HG03064 (cell line): ENCODE measurements at regions not wholly inside any gene's neighbourhood (a gene's known extent, or its start where the extent isn't known, plus 50 kb on each side); places are given as distances from the start of the nearest gene placed in this dataset.
"Not testable (repeated sequence)": the region's sequence is repeated elsewhere in the genome, so short reads cannot be mapped to it uniquely, and the experiment has no call there.

Experiments
- ATAC-seq: cut with Tn5 transposase; IDR thresholded peaks from one replicate; pipeline ENCODE4 v1.9.1; 2021; ENCODE audit warnings: low read depth; ENCODE audit not compliant: unreplicated experiment

DNA sequence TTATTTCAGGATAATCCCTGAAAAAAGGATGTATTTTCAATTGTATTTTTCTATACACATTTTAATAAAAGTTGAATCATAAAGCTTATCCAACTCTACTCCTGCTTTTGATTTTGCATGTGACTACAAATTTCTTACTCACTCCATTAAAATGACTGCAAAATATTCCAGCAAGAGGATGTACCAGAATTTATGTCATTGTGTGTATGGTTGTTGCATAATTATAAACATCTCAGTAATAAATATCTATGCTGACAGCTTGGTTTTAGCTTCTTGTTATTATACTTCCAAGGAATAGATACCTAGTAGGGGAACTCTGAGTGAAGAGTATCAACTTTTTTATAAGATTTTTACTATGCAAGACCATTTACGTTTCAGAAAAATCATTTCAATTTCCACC lies 463.2 kb upstream of the RUNX1 start:
- no peak for ATAC-seq

DNA sequence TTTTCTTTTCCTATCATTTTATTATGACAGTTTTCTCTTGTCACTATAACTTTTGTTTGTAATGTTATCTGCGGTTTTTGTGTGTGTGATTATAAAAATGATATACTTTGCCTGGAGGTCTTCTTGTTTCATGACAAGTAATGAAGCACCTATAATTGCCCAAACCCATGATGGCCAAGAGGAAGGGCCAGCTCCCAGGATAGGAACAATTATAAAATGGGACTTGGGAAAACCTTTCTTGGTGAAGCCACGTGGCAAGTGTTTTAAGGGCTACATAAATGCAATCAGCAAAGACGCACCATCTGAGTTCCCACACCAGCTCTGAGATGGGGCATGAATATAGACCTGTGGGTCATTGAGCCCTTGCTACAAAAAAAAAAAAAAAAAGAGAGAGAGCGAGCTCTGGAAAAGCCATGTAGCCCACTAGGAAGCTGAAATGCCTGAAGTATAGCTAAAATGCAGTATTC lies 462.6 kb upstream of the RUNX1 start:
- no peak for ATAC-seq

- no peak for ATAC-seq
Measured at GRCh38 chr21:35510957-35511695, 462.0 kb upstream of the RUNX1 start.

DNA sequence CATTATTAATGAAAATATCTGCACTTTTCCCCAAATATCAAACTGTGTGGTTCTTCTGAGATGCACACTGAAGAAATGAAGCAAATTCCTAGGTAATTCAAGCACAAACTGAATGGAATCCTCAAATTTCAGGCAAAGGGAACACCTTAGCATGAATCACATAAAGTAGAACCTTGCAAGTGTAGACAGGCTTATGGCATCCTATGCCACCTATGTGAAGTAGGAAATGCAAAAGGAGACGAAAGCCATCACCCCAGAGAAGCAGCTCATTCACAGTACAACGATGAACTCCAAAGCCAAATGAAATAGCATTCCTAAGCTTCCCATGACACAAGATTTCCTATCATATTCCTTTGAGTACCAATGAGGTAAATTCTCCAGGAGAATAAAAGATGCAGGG lies 461.2 kb upstream of the RUNX1 start:
- no peak for ATAC-seq

- ATAC-seq, result no peak
Measured at GRCh38 chr21:35509001-35509704, 460.1 kb upstream of the RUNX1 start.

DNA sequence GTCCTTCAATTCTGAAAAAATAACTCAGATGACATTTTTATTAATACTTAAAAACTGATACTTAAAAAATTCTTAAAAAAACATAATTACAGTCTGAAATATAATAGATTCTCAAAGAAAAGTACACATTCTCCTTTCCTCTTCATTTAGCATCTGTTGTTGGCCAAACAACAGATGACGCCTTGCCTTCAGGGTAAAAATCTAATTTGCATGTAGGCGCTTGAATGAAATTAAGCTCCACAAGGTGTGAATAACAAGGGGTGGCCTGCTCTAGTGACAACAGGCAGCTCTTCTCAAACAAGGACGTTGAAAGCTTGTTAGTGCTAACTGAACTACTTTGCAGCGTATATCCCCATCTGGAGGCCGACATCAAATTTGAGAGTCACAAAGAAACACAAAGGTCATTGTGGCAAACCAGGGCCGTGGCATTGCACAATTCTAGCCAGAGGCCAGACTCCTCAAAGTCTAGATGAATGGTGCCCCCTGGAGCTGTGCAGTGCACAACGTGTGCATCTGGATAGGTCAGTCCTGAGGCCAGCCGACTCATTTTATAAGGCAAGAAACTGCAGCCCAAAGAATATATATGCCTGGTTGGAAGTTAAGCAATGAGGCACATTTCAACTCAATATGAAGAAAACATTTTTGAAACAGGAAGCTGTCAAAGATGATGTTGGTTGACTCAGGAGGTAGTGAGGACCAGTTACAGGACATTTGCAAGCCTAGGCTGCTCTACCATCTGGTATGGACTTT lies 459.2 kb upstream of the RUNX1 start:
- no peak for ATAC-seq

- no peak for ATAC-seq
Measured at GRCh38 chr21:35507181-35507759, 458.2 kb upstream of the RUNX1 start.

- no peak for ATAC-seq
Measured at GRCh38 chr21:35506771-35507170, 457.7 kb upstream of the RUNX1 start.

DNA sequence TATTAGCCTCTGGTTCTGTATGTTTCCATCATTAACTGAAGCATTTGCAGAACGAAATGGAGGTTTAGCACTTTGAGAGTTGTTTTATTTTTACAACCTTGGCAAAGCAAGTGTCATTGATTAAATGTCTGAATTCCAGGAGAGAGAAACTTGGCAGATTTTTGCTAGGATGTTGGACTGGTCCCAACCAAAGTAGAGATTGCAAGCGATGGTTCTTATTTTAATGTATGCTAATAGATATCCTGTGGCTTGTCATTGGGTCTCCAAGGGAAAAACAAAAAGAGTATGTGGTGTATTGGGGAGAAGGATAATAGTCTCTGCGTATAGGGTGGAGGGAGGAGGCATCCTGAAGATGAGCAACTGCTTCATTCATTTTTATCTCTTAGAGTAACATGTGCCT lies 457.2 kb upstream of the RUNX1 start:
- ATAC-seq, result no peak

GRCh38 chr21:35504951-35505466 lies 455.9 kb upstream of the RUNX1 start:
- no peak for ATAC-seq

DNA sequence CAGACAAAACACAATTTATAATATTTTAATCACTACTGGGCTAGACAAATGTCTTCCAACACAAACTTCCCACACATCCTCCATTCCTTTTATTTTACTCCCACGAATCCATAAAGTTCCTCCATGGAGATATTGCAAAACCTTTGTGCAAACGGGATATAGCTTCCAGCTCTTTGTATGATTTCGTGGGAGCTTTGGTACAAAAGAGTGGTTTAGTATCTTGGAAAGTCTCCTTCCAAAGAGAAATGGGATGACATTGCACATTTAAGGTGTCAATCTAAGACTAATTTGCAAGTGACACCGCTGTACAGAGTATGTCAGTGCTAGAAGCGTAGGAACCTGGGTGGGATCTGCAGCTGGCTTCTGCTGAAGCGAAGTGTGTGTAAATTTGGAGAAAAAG lies 455.2 kb upstream of the RUNX1 start:
- no peak for ATAC-seq

GRCh38 chr21:35503671-35504070 lies 454.6 kb upstream of the RUNX1 start:
- no peak for ATAC-seq

DNA sequence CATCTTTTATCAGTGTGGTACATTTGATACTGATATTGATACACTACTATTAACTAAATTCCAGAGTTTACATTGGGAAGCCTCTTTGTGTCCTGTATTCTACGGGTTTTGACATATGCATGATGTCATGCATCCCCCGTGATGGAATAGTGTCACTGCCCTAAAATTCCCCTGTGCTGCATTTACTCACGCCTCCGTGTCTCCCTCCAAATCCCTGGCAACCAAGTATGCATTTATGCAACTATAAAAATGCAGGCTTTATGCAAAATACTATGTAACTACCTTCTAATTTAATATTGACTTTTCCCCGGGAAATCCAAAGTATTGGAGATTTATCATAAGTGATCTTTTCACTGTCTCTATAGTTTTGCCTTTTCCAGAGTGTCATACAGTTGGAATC lies 453.7 kb upstream of the RUNX1 start:
- no peak for ATAC-seq

DNA sequence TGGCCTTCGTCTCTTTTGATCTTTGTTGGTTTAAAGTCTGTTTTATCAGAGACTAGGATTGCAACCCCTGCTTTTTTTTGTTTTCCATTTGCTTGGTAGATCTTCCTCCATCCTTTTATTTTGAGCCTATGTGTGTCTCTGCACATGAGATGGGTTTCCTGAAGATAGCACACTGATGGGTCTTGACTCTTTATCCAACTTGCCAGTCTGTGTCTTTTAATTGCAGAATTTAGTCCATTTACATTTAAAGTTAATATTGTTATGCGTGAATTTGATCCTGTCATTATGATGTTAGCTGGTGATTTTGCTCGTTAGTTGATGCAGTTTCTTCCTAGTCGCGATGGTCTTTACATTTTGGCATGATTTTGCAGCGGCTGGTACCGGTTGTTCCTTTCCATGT lies 448.4 kb upstream of the RUNX1 start:
- not testable (repeated sequence) for ATAC-seq

- no peak for ATAC-seq
Measured at GRCh38 chr21:35491920-35492678, 443.0 kb upstream of the RUNX1 start.

GRCh38 chr21:35491114-35491513 lies 442.0 kb upstream of the RUNX1 start:
- ATAC-seq, result no peak

DNA sequence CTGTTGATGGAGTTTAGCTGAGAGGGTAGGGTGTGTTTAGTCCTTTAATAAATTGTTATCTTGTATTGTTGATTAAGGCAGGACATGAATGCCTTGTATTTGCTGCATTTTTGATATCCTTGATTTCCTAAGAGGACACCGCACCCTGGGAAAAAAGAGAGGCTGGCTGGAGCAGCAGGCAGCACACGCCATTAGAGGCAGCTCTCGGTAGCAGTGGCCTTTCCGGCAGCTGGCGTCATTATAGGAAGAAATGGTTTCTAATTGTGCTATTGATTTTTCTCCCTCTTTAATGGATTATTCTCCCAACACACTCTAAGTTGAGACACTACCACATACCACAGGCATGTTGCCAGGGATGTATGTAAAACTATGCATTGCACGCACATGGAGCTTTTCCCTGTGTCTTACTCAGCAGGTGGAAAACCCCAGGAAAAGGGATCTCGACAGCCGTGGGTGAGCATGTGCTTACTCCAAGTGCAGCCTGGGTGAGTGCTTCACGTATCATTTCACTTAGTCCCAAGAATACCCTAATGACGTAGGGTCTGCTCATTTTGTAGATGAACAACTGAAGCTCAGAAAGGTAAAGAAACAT lies 440.4 kb upstream of the RUNX1 start:
- ATAC-seq, result no peak

GRCh38 chr21:35488946-35489345 lies 439.8 kb upstream of the RUNX1 start:
- ATAC-seq, result no peak

DNA sequence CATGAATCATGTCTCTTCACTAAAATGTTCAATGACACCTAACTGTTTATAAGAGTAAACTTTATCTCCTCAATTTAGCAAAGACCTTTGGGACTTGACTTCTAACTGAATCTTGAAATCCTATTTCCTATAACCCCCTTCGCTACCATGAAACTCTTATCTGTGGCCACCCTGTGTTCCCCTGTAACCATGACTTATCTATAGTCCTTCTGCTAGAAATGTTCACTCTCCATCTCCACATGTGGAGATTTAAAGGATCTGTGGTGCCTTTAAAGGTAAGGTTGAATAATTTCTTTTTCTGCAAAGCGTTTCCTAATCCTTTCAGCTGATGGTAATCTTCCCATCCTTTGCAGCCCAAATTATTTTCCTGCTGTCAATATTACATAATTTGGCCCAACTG lies 436.3 kb upstream of the RUNX1 start:
- no peak for ATAC-seq

DNA sequence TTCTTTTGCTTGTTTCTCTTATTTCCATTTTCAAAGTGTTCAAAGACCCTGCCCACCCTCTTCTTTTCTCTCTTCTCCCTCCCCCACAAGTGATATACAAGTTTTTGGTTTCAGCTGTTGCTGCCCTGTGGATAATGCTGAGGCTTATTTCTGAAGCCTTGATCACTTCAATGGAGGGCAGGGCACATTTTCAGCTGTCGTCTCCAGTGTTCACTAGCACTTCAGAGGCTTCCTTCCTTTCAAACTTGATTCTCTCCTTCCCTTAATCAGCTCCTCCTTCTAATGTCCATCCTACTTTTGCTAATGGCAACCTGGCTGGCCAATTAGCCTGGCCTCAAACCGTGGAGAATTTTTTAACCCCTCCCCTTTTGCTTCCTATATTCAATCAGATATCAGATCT lies 435.7 kb upstream of the RUNX1 start:
- ATAC-seq, result no peak
